ENCODE measurements at regions not wholly inside any gene's neighbourhood (a gene's known extent, or its start where the extent isn't known, plus 50 kb on each side); places are given as distances from the start of the nearest gene placed in this dataset.

- no peaks in the 10 kb centered on the region for H3K9me3 ChIP-seq (ENCODE audit: low read depth, low read length, poor library complexity, severe bottlenecking)
- H3K4me1 ChIP-seq (ENCODE audit: insufficient read depth, low read length, poor library complexity, severe bottlenecking) = no peaks in the 10 kb centered on the region
- ChIA-PET POLR2A (ENCODE audit: low non-redundant PET) (no interaction called here), CTCF (no interaction called here)
- H3K4me3 ChIP-seq (ENCODE audit: low read depth, low read length, poor library complexity, severe bottlenecking) = no peak overlapping the region
- no TSS peak for BruUV-seq (replicated peaks)
- DNase-seq (ENCODE audit: low spot score) = no peak
- intact Hi-C loops (cut with micrococcal nuclease; ENCODE audit: unreplicated experiment) = no loop called here
- H3K27ac ChIP-seq (ENCODE audit: low read depth, low read length, poor library complexity, severe bottlenecking) = no peak overlapping the region
- H3K36me3 ChIP-seq (ENCODE audit: insufficient read depth, low read length, poor library complexity, severe bottlenecking) = no peaks in the 10 kb centered on the region
- TF ChIP-seq CTCF (conservative IDR thresholded peaks at IDR 0.05; ENCODE audit: low read depth, low read length) (no peak), EZH2 (IDR thresholded peaks at IDR 0.05; ENCODE audit: borderline replicate concordance, low read depth, low read length, poor library complexity, severe bottlenecking) (no peak)
- H3K27me3 ChIP-seq (replicated peaks; ENCODE audit: insufficient read depth, low read depth, low read length, poor library complexity) = no peaks in the 10 kb centered on the region
Observed at GRCh38 chr1:17929224-17929623, 174.1 kb downstream of the ACTL8 start.

- intact Hi-C loops (cut with micrococcal nuclease; ENCODE audit: unreplicated experiment) = no loop called here
- Histone ChIP-seq H3K27me3 (replicated peaks; ENCODE audit: insufficient read depth, low read depth, low read length, poor library complexity) (no peaks in the 10 kb centered on the region), H3K4me1 (ENCODE audit: insufficient read depth, low read length, poor library complexity, severe bottlenecking) (no peaks in the 10 kb centered on the region), H3K4me3 (ENCODE audit: low read depth, low read length, poor library complexity, severe bottlenecking) (no peak overlapping the region), H3K9me3 (ENCODE audit: low read depth, low read length, poor library complexity, severe bottlenecking) (no peaks in the 10 kb centered on the region), H3K36me3 (ENCODE audit: insufficient read depth, low read length, poor library complexity, severe bottlenecking) (no peaks in the 10 kb centered on the region), H3K27ac (ENCODE audit: low read depth, low read length, poor library complexity, severe bottlenecking) (no peak overlapping the region)
- TF ChIP-seq EZH2 (IDR thresholded peaks at IDR 0.05; ENCODE audit: borderline replicate concordance, low read depth, low read length, poor library complexity, severe bottlenecking) (no peak), CTCF (conservative IDR thresholded peaks at IDR 0.05; ENCODE audit: low read depth, low read length) (no peak)
- CTCF ChIA-PET = no interaction called here
- DNase-seq (ENCODE audit: low spot score) = no peak
- no TSS peak for BruUV-seq (replicated peaks)
- POLR2A ChIA-PET (ENCODE audit: low non-redundant PET) = no interaction called here
Observed at GRCh38 chr1:17930635-17931034, 175.5 kb downstream of the ACTL8 start.

GRCh38 chr1:17932164-17932563, 175.4 kb upstream of the IGSF21 start:
- intact Hi-C loops (cut with micrococcal nuclease; ENCODE audit: unreplicated experiment) = no loop called here
- DNase-seq (ENCODE audit: low spot score) = no peak
- TF ChIP-seq CTCF (conservative IDR thresholded peaks at IDR 0.05; ENCODE audit: low read depth, low read length) = no peak
- TF ChIP-seq EZH2 (IDR thresholded peaks at IDR 0.05; ENCODE audit: borderline replicate concordance, low read depth, low read length, poor library complexity, severe bottlenecking) = no peak
- H3K27me3 ChIP-seq (replicated peaks; ENCODE audit: insufficient read depth, low read depth, low read length, poor library complexity) = no peaks in the 10 kb centered on the region
- H3K9me3 ChIP-seq (ENCODE audit: low read depth, low read length, poor library complexity, severe bottlenecking) = no peaks in the 10 kb centered on the region
- ChIA-PET CTCF (no interaction called here), POLR2A (ENCODE audit: low non-redundant PET) (no interaction called here)
- H3K4me3 ChIP-seq (ENCODE audit: low read depth, low read length, poor library complexity, severe bottlenecking) = no peak overlapping the region
- no peaks in the 10 kb centered on the region for H3K36me3 ChIP-seq (ENCODE audit: insufficient read depth, low read length, poor library complexity, severe bottlenecking)
- no peaks in the 10 kb centered on the region for H3K4me1 ChIP-seq (ENCODE audit: insufficient read depth, low read length, poor library complexity, severe bottlenecking)
- no peak overlapping the region for H3K27ac ChIP-seq (ENCODE audit: low read depth, low read length, poor library complexity, severe bottlenecking)
- BruUV-seq (replicated peaks) = no TSS peak
